ENCODE measurements at regions not wholly inside any gene's neighbourhood (a gene's known extent, or its start where the extent isn't known, plus 50 kb on each side); places are given as distances from the start of the nearest gene placed in this dataset.

- BruUV-seq (replicated peaks) = no TSS peak
- no peaks in the 10 kb centered on the region; the same call in 1 of the 2 replicates for H3K27me3 ChIP-seq (replicated peaks; ENCODE audit: control insufficient read depth, insufficient read depth, low read length)
- no peaks in the 10 kb centered on the region for H3K9me3 Mint-ChIP-seq (ENCODE audit: unreplicated experiment)
- H3K4me3 ChIP-seq (ENCODE audit: low read depth, low read length) = no peak overlapping the region
- POLR2A ChIA-PET = no interaction called here
- H3K9me3 ChIP-seq = no peaks in the 10 kb centered on the region
- TF ChIP-seq, protein P1, sequence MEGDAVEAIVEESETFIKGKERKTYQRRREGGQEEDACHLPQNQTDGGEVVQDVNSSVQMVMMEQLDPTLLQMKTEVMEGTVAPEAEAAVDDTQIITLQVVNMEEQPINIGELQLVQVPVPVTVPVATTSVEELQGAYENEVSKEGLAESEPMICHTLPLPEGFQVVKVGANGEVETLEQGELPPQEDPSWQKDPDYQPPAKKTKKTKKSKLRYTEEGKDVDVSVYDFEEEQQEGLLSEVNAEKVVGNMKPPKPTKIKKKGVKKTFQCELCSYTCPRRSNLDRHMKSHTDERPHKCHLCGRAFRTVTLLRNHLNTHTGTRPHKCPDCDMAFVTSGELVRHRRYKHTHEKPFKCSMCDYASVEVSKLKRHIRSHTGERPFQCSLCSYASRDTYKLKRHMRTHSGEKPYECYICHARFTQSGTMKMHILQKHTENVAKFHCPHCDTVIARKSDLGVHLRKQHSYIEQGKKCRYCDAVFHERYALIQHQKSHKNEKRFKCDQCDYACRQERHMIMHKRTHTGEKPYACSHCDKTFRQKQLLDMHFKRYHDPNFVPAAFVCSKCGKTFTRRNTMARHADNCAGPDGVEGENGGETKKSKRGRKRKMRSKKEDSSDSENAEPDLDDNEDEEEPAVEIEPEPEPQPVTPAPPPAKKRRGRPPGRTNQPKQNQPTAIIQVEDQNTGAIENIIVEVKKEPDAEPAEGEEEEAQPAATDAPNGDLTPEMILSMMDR (IDR thresholded peaks at IDR 0.05; ENCODE audit: insufficient read depth in 1 of 2, low read depth in 1 of 2, low read length in 1 of 2, severe bottlenecking in 1 of 2, unreplicated experiment in 1 of 2) = no peak
- CTCF ChIA-PET = no interaction called here
- H3K27me3 Mint-ChIP-seq (ENCODE audit: insufficient read depth, unreplicated experiment) = peaks cover 3% of the 10 kb centered on the region
- no peak overlapping the region for H3K4me3 Mint-ChIP-seq (ENCODE audit: unreplicated experiment)
- intact Hi-C loops (cut with micrococcal nuclease; ENCODE audit: unreplicated experiment) = no loop called here
- no peaks in the 10 kb centered on the region for H3K4me1 ChIP-seq
- no peak overlapping the region for H3K27ac Mint-ChIP-seq (ENCODE audit: unreplicated experiment)
- no peak for DNase-seq
- no peaks in the 10 kb centered on the region for H3K36me3 Mint-ChIP-seq (ENCODE audit: insufficient read depth, unreplicated experiment)
- no peaks in the 10 kb centered on the region for H3K4me1 Mint-ChIP-seq (ENCODE audit: low read depth, unreplicated experiment)
- H3K36me3 ChIP-seq (ENCODE audit: control insufficient read depth, insufficient read depth, low read length) = no peaks in the 10 kb centered on the region
Observed at GRCh38 chr21:16096988-16097387, 367.2 kb downstream of the USP25 start.

DNA sequence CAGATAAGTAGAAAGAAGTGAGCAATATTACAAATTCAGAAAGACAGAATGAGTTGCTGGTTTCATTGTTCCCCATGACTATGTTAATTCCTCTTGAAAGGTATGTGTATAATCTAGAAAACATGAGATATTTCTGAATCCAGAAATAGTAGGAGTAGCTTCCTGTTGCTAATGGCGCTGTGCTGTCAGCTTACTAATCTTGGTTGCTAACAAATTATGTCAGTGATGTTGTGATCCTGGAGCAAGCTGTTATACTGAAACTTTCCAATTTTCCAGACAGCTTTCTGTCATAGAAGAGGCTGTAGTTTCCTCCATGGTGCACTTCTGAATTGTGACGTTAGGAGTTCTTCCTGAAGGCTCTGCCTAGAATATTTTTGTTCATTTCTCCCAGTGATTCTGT is 372.3 kb downstream of the USP25 start:
- TF ChIP-seq, protein P1 (IDR thresholded peaks at IDR 0.05; ENCODE audit: insufficient read depth in 1 of 2, low read depth in 1 of 2, low read length in 1 of 2, severe bottlenecking in 1 of 2, unreplicated experiment in 1 of 2) = no peak
- no peak overlapping the region for H3K4me3 Mint-ChIP-seq (ENCODE audit: unreplicated experiment)
- no peaks in the 10 kb centered on the region for H3K36me3 Mint-ChIP-seq (ENCODE audit: insufficient read depth, unreplicated experiment)
- intact Hi-C loops (cut with micrococcal nuclease; ENCODE audit: unreplicated experiment) = no loop called here
- Histone ChIP-seq H3K4me1 (no peaks in the 10 kb centered on the region), H3K9me3 (no peaks in the 10 kb centered on the region; the same call in 1 of the 2 replicates), H3K36me3 (ENCODE audit: control insufficient read depth, insufficient read depth, low read length) (no peaks in the 10 kb centered on the region), H3K4me3 (ENCODE audit: low read depth, low read length) (no peak overlapping the region), H3K27me3 (replicated peaks; ENCODE audit: control insufficient read depth, insufficient read depth, low read length) (no peaks in the 10 kb centered on the region)
- H3K9me3 Mint-ChIP-seq (ENCODE audit: unreplicated experiment) = no peaks in the 10 kb centered on the region
- H3K27ac Mint-ChIP-seq (ENCODE audit: unreplicated experiment) = no peak overlapping the region
- no TSS peak for BruUV-seq (replicated peaks)
- ChIA-PET CTCF (no interaction called here), POLR2A (no interaction called here)
- no peak for DNase-seq
- H3K4me1 Mint-ChIP-seq (ENCODE audit: low read depth, unreplicated experiment) = no peaks in the 10 kb centered on the region
- H3K27me3 Mint-ChIP-seq (ENCODE audit: insufficient read depth, unreplicated experiment) = peaks cover 3% of the 10 kb centered on the region

- Histone ChIP-seq H3K27me3 (replicated peaks; ENCODE audit: control insufficient read depth, insufficient read depth, low read length) (no peaks in the 10 kb centered on the region), H3K9me3 (no peaks in the 10 kb centered on the region; the same call in 1 of the 2 replicates), H3K4me1 (peaks cover 10% of the 10 kb centered on the region; the same call in 1 of the 2 replicates), H3K4me3 (ENCODE audit: low read depth, low read length) (no peak overlapping the region), H3K36me3 (ENCODE audit: control insufficient read depth, insufficient read depth, low read length) (no peaks in the 10 kb centered on the region)
- intact Hi-C loops (cut with micrococcal nuclease; ENCODE audit: unreplicated experiment) = no loop called here
- H3K27ac Mint-ChIP-seq (ENCODE audit: unreplicated experiment) = no peak overlapping the region
- peak in 1 of 2 experiments; percentile 13 for DNase-seq
- ChIA-PET CTCF (interaction anchor here (0.6 kb wide), 1 partner anchor 1244 kb away, joined by 3 read pairs; no protein-coding TSS in a partner anchor), POLR2A (no interaction called here)
- H3K9me3 Mint-ChIP-seq (ENCODE audit: unreplicated experiment) = no peaks in the 10 kb centered on the region
- BruUV-seq (replicated peaks) = no TSS peak
- TF ChIP-seq, protein P1 (IDR thresholded peaks at IDR 0.05; ENCODE audit: insufficient read depth in 1 of 2, low read depth in 1 of 2, low read length in 1 of 2, severe bottlenecking in 1 of 2, unreplicated experiment in 1 of 2) = no peak
- no peaks in the 10 kb centered on the region for H3K36me3 Mint-ChIP-seq (ENCODE audit: insufficient read depth, unreplicated experiment)
- H3K4me1 Mint-ChIP-seq (ENCODE audit: low read depth, unreplicated experiment) = no peaks in the 10 kb centered on the region
- H3K4me3 Mint-ChIP-seq (ENCODE audit: unreplicated experiment) = no peak overlapping the region
- no peaks in the 10 kb centered on the region for H3K27me3 Mint-ChIP-seq (ENCODE audit: insufficient read depth, unreplicated experiment)
Observed at GRCh38 chr21:16108561-16109075, 378.8 kb downstream of the USP25 start.
